NCI-H1092 treated with DMSO at 0.1 percent for 48 hours (cell line): ENCODE measurements at regions not wholly inside any gene's neighbourhood (a gene's known extent, or its start where the extent isn't known, plus 50 kb on each side); places are given as distances from the start of the nearest gene placed in this dataset.
"Not testable (repeated sequence)": the region's sequence is repeated elsewhere in the genome, so short reads cannot be mapped to it uniquely, and the experiment has no call there.

Source experiments
- DNase-seq: peaks from one replicate; lab custom pipeline; 2025; lab: John Stamatoyannopoulos, UW

DNA sequence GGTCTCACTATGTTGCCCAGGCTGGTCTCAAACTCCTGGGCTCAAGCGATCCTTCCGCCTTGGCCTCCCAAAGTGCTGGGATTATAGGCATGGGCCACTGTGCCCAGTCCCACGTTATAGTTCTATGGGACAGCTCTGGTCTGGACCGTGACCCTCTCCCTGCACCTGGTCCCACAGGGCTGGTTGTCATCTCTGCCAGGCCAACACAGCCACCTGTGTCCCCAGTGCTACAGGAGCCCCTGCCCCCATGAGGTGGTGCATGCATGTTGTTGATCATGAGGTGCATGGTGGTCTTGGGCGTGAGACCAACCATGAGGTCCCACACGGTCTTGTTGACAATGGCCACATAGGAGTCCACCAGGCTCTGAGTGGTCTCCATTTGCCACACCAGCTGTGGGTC, 51.0 kb upstream of the UBE2Q2 start:
- not testable (repeated sequence) for DNase-seq

DNA sequence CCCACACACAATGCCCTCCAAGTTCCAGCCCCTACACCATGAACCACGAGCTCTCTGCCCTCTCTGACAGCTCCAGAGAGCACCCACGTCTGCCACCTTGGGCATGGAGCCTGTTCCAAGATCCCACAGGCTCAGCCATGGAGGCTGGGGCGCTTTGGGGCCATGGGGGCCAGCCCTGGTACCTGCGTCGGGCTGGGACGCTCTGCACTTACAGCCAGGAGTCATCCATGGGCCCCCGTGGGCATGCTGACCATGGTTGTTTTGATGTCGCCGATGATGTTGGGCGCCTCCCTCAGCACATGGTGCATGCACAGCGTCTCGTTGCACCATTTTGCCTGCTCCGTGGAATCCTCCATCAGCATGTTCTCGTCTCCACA, 51.9 kb upstream of the UBE2Q2 start:
- no peak for DNase-seq

DNA sequence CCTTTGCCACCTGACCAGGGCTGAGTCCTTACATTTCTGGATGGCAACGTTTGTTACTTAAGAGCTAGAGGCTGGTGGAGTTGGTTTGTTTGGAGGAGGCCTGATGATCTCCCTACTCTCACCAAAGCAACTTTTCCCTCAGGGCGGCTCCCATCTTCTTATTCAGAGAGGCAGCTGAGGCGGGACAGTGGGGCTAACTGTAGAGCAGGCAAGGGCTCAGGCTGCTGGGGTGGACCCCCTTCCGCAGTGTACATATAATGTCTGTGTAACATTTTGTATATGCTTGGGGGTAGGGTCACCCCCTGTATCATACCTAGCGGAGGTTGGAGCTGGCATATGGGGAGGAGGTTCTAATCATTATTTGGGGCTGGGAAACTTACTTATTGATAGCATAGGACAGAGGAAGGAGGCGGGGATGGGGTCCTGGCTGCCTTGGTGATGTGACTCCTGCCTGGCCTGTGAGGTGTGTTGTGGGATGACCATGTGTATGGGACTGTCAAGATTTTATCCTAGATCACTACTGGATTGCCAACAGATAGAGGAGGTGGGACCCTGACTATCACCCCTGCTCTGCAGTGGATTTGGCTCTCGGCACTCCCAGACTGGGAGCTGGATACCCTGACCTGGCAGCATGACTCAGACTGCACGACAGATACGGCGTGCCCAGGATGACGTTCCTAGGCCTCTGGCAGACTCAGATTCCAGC, 52.5 kb upstream of the UBE2Q2 start:
- DNase-seq: no peak

DNA sequence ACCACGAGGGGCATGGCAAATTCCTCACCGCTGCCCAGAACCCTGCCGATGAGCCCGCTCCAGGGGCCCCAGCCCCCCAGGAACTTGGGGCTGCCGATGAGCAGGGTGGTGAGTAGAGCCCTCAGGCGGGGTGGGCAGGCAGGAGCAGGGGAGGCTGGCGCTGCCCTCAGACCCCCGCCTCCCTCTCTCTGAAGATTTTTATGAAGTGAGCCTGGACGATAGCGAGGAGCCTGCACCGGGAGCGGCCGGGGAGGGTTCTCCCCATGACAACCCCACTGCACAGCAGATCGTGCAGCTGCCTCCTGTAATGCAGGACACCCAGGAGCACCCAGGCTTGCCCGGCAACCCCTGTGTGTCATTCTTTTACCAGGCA, 56.7 kb upstream of the UBE2Q2 start:
- DNase-seq: no peak

DNA sequence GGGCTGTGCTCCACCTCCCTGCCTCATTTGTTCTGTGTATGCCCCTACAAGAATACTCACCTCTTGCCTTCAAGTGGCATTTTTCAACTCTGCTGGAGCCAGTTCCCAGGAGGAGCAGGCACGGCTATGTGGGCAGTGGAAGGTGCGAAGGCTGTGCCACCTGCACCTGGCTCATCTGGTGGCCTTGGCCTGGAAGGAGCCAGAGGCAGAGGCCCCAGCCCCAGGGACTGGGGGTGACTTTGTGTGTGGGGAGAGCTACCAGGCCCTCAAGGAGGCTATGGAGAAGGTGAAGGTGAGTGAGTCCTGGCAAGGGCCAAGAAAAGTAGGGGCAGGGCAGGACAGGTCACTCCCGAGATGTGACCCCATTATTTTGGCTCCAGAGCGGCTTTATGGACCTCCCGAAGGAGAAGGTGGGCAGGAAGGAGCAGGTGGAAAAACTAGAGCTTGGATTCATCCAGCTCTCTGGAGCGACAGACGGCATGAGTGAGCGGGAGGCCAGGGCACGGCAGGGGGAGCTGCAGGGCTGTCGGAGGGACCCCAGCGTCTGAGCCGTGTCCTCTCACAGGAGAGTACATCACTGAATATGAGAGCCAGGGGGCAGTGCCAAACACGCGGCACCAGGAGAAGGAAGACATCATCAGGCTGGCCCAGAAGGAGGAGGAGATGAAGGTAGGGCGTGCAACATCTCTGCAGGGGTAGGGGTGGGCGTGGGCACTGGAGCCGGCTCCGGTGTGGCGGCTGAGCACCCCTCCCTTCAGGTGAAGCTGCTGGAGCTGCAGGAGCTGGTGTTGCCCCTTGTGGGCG, 57.3 kb upstream of the UBE2Q2 start:
- peak; percentile 61 for DNase-seq

DNA sequence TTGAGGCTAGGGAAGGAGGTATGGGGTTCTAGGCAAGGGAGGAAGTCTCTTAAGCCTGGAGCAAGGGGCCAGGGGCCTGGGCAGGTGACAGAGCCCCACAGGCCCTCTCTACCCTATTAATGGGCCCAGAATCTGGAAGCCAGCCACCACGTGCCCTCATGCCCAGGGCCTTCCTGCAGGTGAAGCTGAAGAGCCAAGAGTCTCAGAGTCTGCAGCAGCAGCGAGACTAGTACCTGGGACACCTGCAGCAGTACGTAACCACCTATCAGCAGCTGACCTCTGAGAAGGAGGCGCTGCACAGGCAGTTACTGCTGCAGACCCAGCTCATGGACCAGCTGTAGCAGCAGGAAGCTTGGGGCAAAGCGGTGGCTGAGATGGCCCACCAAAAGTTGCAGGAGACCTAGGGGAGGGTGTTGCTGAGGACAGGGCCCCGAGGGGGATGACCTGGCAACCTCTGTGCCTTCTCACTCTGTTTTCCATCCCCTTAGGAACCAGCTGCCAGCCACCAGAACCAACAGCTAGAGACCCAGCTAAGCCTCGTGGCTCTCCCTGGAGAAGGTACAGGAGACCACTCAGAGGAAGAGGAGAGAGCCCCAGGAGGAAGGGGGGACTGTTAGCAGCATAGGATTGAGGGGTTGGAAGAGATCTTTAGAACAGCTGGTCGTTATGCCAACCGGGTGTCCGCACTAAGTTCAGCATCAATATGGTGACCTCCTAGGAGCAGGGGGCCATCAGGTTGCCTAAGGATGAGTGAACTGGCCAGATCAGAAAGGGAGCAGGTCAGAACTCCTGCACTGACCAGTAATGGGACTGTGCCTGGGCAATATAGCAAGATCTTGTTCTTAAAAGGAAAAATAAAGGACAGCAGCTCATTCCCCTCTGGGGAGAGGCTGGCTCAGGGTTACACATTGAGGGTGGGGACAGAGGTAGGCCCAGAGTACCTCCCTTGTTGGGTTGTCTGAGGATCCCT, 58.5 kb upstream of the UBE2Q2 start:
- not testable (repeated sequence) for DNase-seq

DNA sequence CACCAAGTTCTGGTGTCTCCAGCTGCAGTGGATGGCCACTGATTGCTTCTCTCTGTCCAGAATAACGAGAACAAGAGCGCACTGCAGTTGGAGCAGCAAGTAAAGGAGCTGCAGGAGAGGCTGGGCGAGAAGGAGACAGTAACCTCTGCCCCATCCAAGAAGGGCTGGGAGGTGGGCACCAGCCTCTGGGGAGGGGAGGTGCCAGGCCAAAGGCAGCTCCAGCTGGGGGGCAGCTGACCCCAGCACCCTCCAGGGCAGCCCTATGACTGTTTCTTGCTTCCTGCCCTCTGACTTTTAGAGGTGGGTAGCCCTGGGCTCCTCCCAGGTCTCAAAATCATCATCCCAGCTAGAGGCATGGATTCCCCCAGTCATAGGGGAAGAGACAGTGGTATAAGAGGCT, 59.7 kb upstream of the UBE2Q2 start:
- not testable (repeated sequence) for DNase-seq

DNA sequence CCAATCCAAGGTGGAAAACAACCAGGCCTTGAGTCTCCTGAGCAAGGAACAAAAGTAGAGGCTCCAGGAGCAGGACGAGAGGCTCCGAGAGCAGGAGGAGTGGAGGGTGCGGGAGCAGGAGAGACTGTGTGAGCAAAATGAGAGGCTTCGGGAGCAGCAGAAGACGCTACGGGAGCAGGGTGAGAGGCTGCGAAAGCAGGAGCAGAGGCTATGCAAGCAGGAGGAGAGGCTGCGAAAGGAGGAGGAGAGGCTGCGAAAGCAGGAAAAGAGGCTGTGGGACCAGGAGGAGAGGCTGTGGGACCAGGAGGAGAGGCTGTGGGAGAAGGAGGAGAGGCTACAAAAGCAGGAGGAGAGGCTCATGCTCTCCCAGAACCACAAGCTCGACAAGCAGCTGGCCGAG, 60.3 kb upstream of the UBE2Q2 start:
- DNase-seq: no peak

DNA sequence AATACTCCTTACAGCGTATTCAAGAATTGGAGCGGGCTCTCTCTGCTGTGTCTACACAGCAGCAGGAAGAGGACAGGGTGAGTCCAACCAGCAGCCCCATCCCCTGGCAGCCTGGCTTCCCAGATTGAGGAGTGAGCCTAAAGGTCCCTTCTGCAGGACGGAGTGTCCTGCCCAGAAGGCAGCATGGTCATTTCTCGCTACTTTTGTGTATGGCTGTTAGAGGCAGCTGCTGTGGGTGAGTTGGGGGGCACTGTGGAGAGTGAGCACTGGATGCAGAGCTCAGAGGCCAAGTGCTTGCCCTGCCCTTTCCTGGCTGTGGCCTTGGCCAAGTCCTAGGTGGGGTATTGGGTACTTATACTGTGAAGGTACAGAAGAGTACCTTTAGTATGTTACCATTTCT, 62.3 kb upstream of the UBE2Q2 start:
- DNase-seq: not testable (repeated sequence)

DNA sequence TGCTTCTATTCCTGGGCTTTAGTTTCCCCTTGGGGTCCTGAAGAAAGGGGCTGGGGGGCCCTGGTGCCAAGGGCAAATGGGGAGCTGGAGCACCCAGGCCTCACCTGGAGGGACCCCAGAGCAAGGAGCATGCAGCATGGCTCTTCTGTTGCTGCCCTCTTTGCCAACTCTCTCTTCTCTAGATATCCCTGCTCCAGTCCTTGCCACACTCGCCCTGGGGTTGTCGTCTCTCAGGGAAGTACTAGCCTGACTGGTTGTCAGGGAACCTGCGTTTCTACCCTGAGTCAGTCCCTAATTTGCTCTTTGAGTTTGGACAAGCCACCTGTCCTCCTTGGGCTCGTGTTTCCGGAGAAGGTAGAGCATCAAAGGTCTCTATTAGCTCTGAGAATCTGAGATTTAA, 63.7 kb upstream of the UBE2Q2 start:
- no peak for DNase-seq

DNA sequence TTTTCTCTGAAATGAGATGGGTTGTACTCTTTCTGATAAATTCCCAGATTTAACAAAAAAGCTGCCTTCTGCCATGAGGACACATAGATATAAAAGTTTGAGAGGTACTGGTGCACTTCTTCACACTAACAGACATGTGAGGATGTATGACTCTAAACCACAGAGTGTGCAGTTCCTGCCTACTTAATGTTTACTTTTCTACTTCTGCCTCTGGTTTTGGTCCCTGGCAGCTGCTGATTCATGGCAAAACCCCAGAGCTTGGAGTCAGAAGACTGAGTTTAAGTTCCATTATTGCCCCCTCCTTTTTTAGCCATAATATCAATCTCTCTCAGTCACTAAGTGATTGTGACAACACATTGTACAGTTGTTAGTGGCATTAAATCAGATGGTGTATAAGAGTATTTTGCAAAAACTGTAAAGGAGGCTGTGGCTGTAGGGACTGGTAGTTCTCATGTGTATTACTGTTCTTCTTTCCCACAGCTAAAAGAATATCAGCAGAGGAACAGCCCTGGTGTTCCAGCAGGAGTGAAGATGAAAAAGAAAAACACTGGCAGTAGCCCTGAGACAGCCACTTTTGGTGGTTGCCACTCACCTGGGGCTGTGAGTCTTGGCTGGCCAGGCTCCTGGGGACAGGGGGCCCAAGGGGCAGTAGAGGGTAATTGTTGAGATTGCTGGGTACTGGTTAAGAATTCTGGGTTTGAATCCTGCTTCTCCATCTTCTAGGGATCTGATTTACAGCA, 64.4 kb upstream of the CSPG4 start:
- not testable (repeated sequence) for DNase-seq

DNA sequence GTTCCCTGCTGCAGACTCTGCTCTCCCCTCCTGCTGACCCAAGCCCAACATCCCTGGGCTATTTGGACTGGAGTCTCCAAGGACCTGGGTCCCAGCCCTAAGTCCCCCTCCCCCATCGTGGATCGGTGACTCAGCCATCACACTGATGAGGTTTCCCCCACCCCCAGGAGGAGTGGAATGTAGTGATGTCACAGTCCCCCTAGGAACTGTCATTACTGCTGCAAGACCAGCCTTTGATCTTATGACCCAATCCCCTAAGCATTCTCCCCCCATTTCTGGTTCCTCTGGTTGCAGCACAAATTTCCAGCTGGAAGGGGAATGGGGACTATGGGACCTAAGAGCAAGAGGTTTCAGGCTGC, 63.4 kb upstream of the CSPG4 start:
- no peak for DNase-seq

DNA sequence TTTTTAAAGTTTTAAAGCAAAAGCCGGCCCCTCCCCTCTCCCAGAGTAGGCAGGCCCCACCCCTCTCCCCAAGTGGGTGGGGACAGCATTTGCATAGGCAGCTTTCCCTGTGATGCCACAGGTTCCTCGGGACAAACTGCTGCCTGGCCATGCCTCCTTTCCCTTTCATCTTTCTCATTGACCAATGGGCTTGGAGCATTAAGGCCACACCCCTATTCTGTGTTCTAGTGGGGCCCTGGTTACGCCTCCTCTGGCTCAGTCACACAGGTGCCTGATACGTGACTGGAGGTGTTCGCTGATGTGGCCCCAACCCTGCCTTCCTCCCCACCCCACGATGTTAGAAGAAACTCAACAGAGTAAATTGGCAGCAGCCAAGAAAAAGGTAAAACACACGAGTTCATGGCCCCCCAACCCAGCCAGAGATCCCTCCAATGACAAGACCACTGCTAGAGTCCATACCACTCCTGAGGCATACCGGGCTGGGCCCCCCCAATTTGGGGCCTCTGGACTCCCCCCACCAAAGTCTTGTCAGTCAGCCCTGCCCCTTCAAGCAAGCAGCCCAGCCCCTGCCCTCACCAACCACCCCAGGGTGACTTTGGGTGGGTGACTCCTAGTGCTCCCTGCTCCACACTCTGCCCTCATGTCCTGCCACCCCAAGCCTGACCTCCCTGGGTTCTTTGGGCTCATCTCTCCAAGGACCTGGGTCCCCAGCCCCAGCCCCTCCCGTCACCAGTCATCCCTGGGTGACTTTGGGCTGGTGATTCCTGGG, 62.8 kb upstream of the CSPG4 start:
- DNase-seq: no peak

DNA sequence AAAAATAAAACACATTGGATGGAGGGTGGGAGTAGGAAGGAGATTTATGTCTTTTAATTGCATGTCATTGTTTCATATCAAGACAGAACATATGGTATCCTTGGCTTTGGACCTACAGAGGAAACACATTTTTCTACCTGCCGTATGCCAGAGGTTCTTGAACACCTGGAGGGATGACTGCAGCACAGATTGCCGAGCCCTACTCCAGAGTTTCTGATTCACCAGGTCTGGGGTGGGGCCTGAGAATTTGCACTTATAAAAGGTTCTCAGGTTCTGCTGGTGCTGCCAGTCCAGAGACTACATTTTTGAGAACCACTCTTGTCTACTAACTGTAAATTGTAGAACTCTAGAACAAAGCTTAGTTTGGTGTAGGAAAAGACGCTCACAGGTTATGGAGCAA, 61.3 kb upstream of the CSPG4 start:
- not testable (repeated sequence) for DNase-seq

DNA sequence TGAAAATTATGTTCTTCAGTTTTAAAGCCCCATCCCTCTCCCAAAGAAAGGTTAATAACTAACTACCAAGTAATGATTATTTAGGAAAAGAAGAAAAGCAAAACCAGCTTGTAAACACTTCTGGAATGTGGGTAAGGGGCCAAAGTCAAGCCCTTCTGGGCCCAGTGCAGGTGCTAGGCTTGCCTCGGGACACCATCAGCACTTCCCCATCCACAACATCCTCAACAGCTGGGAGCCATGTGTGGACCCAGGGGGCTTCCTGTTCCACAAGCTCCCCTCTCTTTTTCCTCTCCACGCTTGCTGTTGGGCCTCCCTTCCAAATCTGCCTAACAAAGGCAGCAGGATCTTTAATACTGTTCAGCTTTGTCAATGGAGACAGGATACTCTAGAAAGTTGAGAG, 58.4 kb upstream of the CSPG4 start:
- DNase-seq: not testable (repeated sequence)

DNA sequence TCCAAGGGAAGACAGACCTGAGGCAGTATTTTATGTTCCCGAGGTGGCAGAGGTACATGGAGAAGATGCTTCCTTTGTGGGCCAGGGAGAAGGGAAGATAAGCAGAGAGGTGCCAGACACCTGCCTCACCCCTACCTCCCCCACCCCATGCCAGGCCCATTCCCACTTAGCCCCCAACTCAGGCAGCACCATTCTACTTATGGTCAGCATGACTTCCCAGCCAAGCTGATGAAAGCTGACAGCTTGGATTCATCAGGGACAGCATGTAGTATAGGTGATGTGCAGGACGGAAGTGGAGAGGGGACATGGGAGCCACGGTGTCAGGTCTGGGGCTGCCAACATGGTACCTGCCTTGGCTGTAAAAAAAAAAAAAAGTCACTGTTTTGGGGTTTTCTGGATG, 57.5 kb upstream of the CSPG4 start:
- DNase-seq: no peak

DNA sequence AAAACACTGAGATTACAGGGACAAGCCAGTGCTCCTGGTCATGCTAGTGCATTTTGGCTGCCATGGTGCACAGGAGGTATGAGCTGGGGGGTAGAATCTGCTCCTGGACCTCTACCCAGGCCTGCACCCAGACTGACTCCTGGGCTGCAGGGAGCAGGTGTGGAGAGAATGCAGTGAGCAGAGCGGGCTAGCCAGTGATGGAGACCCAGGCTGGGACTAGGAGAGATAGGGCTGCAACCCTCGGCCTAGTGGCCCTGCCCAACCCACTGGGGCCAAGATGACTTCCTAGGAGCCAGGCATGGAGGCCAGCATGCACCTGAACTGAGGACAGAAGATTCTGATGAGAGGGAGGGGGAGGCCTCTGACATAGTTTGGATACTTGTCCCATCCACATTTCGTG, 55.9 kb upstream of the CSPG4 start:
- DNase-seq: not testable (repeated sequence)

DNA sequence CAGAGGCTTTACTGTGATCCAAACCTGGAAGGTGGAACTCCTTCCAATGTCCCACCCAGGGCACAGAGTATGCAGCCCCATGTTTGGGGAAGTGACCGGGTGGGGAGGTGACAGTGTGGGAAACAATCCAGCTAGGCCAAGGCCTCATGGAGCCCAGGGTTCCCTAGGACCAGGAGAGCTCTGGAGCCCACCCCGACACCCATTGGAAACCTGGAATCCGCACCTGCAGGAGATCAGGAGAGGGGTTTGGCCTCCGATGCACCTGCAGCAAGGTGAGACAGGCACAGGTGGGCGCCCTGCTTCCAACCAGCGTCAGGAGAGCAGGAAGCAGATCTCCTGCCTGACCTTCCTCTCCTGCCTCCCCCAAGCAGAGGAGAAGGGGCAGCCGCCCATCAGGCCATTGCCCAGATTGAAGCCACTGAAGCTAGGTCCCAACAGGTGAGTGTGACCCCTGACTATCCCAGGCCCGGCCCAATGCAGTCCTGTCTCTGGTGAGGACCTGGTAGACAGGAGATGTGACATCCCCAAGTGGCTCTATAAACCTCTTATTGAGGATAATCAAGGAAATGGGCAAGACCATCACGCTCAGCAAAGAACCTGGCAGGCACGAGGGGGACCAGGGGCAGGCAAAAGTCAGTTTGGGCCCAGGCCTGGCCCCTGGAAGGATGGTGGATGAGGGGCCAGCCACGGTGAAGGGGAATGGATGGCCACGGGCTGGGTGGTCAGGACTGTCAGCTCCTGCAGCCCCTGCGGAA, 53.1 kb upstream of the CSPG4 start:
- not testable (repeated sequence) for DNase-seq

DNA sequence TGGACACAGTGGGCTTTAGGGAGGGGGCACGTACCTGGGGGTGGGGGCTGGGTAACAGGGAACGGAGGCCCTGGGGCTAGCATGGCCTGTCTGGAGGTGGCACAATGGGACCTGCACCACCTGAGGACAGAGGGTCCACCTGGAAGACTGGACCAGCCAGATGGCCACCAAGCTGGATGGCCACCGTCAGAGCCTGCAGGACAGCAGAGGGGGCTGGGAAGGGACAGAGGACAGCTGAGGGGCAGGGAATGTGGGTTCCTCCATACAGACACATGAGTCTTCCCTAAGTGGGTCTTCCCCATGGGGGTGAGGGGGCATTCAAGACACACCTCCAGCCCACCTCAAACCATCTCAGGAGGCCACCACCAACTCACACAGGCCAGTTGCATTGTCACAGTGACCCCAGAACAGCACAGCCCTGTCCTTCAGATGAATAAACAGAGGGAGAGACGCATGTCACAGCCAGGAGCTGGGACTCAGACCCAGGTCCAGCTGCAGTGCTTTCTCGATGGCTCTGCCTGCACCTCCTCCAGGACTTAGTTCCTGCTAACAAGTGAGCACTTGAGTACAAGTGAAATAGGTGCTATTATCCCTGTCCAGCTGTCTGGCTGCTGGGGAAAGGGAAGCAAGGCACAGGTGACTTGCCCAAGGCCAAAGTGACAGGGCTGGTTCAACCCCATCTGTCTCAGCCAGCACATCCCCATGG, 52.4 kb upstream of the CSPG4 start:
- not testable (repeated sequence) for DNase-seq
